Endothelial cell (in vitro differentiated cells): ENCODE measurements at regions not wholly inside any gene's neighbourhood (a gene's known extent, or its start where the extent isn't known, plus 50 kb on each side); places are given as distances from the start of the nearest gene placed in this dataset.

Experiments
- DNase-seq: peaks from one replicate; pipeline ENCODE4 v3.0.0; 2021; ENCODE audit warnings: low spot score
- H3K27ac Mint-ChIP-seq: one replicate; pipeline ENCODE4 v1.8.0; 2021; ENCODE audit warnings: mixed read lengths, inconsistent platforms; ENCODE audit not compliant: unreplicated experiment
- H3K27me3 Mint-ChIP-seq: one replicate; pipeline ENCODE4 v1.8.0; 2021; ENCODE audit warnings: mild to moderate bottlenecking, moderate library complexity, mixed read lengths, inconsistent platforms; ENCODE audit not compliant: unreplicated experiment
- H3K36me3 Mint-ChIP-seq: one replicate; pipeline ENCODE4 v1.8.0; 2021; ENCODE audit warnings: mild to moderate bottlenecking, low read depth, mixed read lengths, inconsistent platforms; ENCODE audit not compliant: unreplicated experiment
- H3K4me1 Mint-ChIP-seq: one replicate; pipeline ENCODE4 v1.8.0; 2021; ENCODE audit warnings: mild to moderate bottlenecking, mixed read lengths, inconsistent platforms; ENCODE audit not compliant: unreplicated experiment
- H3K4me3 Mint-ChIP-seq: one replicate; pipeline ENCODE4 v1.8.0; 2021; ENCODE audit warnings: mild to moderate bottlenecking, mixed read lengths, inconsistent platforms; ENCODE audit not compliant: unreplicated experiment
- H3K9me3 Mint-ChIP-seq: one replicate; pipeline ENCODE4 v1.8.0; 2021; ENCODE audit warnings: mixed read lengths, inconsistent platforms; ENCODE audit not compliant: unreplicated experiment
- CTCF ChIP-seq: fragments of 200-600 bp; sonication (generic); IDR thresholded peaks from one replicate; pipeline ENCODE4 v1.5.0; 2021; ENCODE audit warnings: antibody characterized with exemption; ENCODE audit not compliant: unreplicated experiment

- H3K27ac Mint-ChIP-seq: no peak overlapping the region
- H3K4me1 Mint-ChIP-seq: no peaks in the 10 kb centered on the region
- peaks cover 1% of the 10 kb centered on the region for H3K27me3 Mint-ChIP-seq
- no peak for TF ChIP-seq CTCF
- no peaks in the 10 kb centered on the region for H3K9me3 Mint-ChIP-seq
- H3K36me3 Mint-ChIP-seq: no peaks in the 10 kb centered on the region
- no peak for DNase-seq
- no peak overlapping the region for H3K4me3 Mint-ChIP-seq
Measured at GRCh38 chr20:40280616-40281015, 408.4 kb downstream of the MAFB start.

GRCh38 chr20:40279390-40279789 lies 409.6 kb downstream of the MAFB start:
- peaks cover 1% of the 10 kb centered on the region for H3K27me3 Mint-ChIP-seq
- no peaks in the 10 kb centered on the region for H3K9me3 Mint-ChIP-seq
- H3K4me1 Mint-ChIP-seq: peaks cover 5% of the 10 kb centered on the region
- no peak overlapping the region for H3K27ac Mint-ChIP-seq
- no peak for TF ChIP-seq CTCF
- no peaks in the 10 kb centered on the region for H3K36me3 Mint-ChIP-seq
- no peak overlapping the region for H3K4me3 Mint-ChIP-seq
- DNase-seq: no peak

GRCh38 chr20:40278673-40279072 lies 410.4 kb downstream of the MAFB start:
- H3K36me3 Mint-ChIP-seq: no peaks in the 10 kb centered on the region
- no peak overlapping the region for H3K4me3 Mint-ChIP-seq
- no peak for DNase-seq
- H3K9me3 Mint-ChIP-seq: no peaks in the 10 kb centered on the region
- H3K27me3 Mint-ChIP-seq: peaks cover 1% of the 10 kb centered on the region
- peaks cover 5% of the 10 kb centered on the region for H3K4me1 Mint-ChIP-seq
- H3K27ac Mint-ChIP-seq: no peak overlapping the region
- TF ChIP-seq CTCF: no peak

- peaks cover 1% of the 10 kb centered on the region for H3K27me3 Mint-ChIP-seq
- H3K27ac Mint-ChIP-seq: no peak overlapping the region
- DNase-seq: no peak
- H3K36me3 Mint-ChIP-seq: no peaks in the 10 kb centered on the region
- H3K9me3 Mint-ChIP-seq: no peaks in the 10 kb centered on the region
- peaks cover 10% of the 10 kb centered on the region for H3K4me1 Mint-ChIP-seq
- TF ChIP-seq CTCF: no peak
- H3K4me3 Mint-ChIP-seq: no peak overlapping the region
Measured at GRCh38 chr20:40276301-40276700, 412.7 kb downstream of the MAFB start.

- no peak overlapping the region for H3K4me3 Mint-ChIP-seq
- H3K4me1 Mint-ChIP-seq: peaks cover 10% of the 10 kb centered on the region
- no peak for DNase-seq
- TF ChIP-seq CTCF: no peak
- no peak overlapping the region for H3K27ac Mint-ChIP-seq
- H3K27me3 Mint-ChIP-seq: peaks cover 1% of the 10 kb centered on the region
- H3K9me3 Mint-ChIP-seq: no peaks in the 10 kb centered on the region
- no peaks in the 10 kb centered on the region for H3K36me3 Mint-ChIP-seq
Measured at GRCh38 chr20:40275738-40276137, 413.3 kb downstream of the MAFB start.
